Activated T-cell treated with anti-CD3 and anti-CD28 coated beads, Interleukin-2, amount 50 U/mL, for 72 hours (primary cell): ENCODE measurements at regions not wholly inside any gene's neighbourhood (a gene's known extent, or its start where the extent isn't known, plus 50 kb on each side); places are given as distances from the start of the nearest gene placed in this dataset.
"Not testable (repeated sequence)": the region's sequence is repeated elsewhere in the genome, so short reads cannot be mapped to it uniquely, and the experiment has no call there.

Experiments used
- ATAC-seq, 2 donors: fragments of 150-1000 bp; cut with Tn5 transposase; replicated peaks in 1 of 2; 2 replicates each; pipeline ENCODE4 v1.10.0; 2021; ENCODE audit warnings: moderate library complexity in 2 of 2, mild to moderate bottlenecking in 1 of 2
- DNase-seq, 2 donors: peaks; one replicate each; pipeline ENCODE4 v3.0.0; 2021 to 2022; ENCODE audit warnings: mixed read lengths in 1 of 2
- H3K27ac Mint-ChIP-seq: one replicate; pipeline ENCODE4 v1.8.0; 2022; ENCODE audit warnings: mild to moderate bottlenecking, moderate library complexity, mixed read lengths
- H3K27me3 Mint-ChIP-seq: one replicate; pipeline ENCODE4 v1.8.0; 2022; ENCODE audit warnings: low read depth, mixed read lengths
- H3K36me3 Mint-ChIP-seq, 2 donors: one replicate each; pipeline ENCODE4 v1.8.0; 2022; ENCODE audit warnings: mixed read lengths in 2 of 2, mild to moderate bottlenecking in 1 of 2; ENCODE audit not compliant: insufficient read depth in 2 of 2
- H3K4me1 Mint-ChIP-seq: one replicate; pipeline ENCODE4 v1.8.0; 2022; ENCODE audit warnings: low read depth, mixed read lengths
- H3K4me3 Mint-ChIP-seq, 2 donors: one replicate each; pipeline ENCODE4 v1.8.0; 2022; ENCODE audit warnings: mild to moderate bottlenecking in 2 of 2, mixed read lengths in 2 of 2, moderate library complexity in 2 of 2
- H3K9me3 Mint-ChIP-seq, 2 donors: one replicate each; pipeline ENCODE4 v1.8.0; 2022; ENCODE audit warnings: mixed read lengths in 2 of 2

DNA sequence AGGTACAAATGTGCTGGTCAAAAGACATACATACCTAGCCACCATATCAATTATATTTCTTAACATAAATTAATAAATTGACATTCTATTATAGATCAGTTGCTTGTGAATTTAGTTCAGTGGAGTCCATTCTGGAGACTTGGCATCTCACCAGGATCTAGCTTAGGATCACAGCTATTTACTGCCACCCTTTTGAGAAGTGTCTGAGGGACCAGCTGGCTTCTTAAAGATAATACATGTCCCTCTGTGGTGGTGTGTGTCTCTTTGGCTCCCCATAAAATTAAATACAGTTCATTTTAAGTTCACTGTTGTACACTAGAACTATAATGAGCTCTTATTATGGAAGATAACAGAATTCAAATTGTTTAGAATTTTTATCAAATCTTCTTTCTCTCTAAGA, 290.7 kb downstream of the PRELID2 start:
- Mint-ChIP-seq H3K36me3 (no peaks in the 10 kb centered on the region), H3K4me1 (no peaks in the 10 kb centered on the region), H3K27ac (no peak overlapping the region), H3K4me3 (no peak overlapping the region), H3K9me3 (peaks cover 5% of the 10 kb centered on the region in 2 donors), H3K27me3 (no peaks in the 10 kb centered on the region)
- no peak for ATAC-seq
- DNase-seq: no peak

DNA sequence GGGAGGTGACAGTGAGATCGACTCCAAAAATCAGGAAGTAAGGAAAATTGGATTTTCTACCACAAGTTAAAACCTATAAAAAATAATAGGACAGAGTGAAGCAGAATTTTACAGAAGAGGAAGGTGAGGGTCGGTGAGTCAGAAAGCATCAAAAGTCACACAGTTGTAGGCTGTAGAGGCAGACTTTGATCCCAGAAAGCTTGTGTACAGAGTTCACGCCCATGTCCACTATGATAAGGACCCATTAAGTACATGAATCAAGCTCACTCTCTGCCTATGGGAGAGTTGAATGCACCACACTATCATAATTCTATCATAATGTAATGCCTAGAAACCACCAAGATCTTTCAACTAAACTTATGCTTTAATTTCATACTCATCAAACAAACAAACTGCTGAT, 291.2 kb downstream of the PRELID2 start:
- no peak for ATAC-seq
- no peak overlapping the region for H3K27ac Mint-ChIP-seq
- no peak for DNase-seq
- H3K27me3 Mint-ChIP-seq: no peaks in the 10 kb centered on the region
- peaks cover 4 to 5% of the 10 kb centered on the region in 2 donors for H3K9me3 Mint-ChIP-seq
- no peak overlapping the region for H3K4me3 Mint-ChIP-seq
- no peaks in the 10 kb centered on the region for H3K4me1 Mint-ChIP-seq
- H3K36me3 Mint-ChIP-seq: no peaks in the 10 kb centered on the region

DNA sequence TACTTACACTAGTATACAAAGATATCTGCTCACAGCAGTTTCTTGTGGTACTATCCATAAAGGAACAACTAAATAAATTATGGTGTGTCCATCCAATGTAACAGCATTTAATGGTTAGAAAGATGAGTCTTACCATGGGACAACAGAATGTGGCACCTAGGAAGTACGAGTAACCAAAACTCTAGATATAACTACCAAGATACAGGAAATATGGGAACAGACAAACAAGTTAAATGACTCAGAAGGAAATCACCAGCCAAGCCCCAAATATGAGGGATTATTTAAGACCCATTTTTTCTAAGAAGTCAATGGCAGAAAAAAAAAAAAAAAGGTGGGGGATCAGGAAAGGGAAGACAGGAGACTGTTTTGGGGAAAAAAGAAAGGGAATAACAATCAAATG, 294.8 kb downstream of the PRELID2 start:
- Mint-ChIP-seq H3K27ac (no peak overlapping the region), H3K4me3 (no peak overlapping the region), H3K9me3 (peaks cover 2 to 4% of the 10 kb centered on the region in 2 donors), H3K27me3 (no peaks in the 10 kb centered on the region), H3K4me1 (no peaks in the 10 kb centered on the region), H3K36me3 (no peaks in the 10 kb centered on the region)
- no peak for DNase-seq
- no peak for ATAC-seq

DNA sequence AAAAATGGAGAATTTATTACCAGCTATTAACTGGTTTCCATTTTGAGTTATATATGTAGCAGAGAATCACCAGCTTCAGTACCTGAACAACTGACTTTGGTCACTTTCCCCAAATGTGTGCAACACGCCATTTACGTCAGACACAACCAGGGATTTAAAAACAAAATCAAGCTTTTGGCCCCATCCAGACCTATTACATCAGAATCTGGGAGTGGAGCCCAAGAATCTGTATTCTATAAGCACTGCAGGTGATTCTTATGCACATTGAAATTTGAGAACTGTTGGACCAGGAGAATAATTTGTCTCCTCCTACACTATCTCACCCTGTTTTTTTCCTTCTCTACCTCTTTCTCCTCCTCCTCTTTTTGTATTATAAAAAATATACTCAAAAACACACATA, 295.9 kb downstream of the PRELID2 start:
- no peaks in the 10 kb centered on the region for H3K36me3 Mint-ChIP-seq
- no peak for ATAC-seq

DNA sequence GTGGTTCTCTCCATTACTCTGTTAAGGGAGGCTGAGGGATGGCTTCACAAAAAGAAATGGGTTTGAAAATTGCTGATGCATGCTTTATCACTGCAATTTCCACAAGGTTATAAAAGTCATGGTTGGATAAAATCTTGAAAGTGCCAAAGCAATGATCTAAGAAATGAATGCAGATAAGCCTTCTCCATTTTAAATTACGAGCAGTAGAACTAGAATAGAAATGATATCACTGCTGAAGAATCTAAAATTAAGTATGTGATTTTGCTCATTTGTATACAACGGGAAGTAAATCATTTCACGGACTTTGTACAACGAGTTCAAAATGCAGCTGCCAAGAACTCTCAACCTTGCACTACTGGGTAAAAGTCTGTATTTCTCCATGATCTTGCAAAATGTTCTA, 299.0 kb downstream of the PRELID2 start:
- Mint-ChIP-seq H3K27me3 (no peaks in the 10 kb centered on the region), H3K9me3 (peaks cover 2 to 4% of the 10 kb centered on the region in 2 donors), H3K36me3 (no peaks in the 10 kb centered on the region), H3K4me1 (no peaks in the 10 kb centered on the region), H3K27ac (no peak overlapping the region), H3K4me3 (no peak overlapping the region)
- no peak for DNase-seq
- no peak for ATAC-seq

More for the DNA sequence above, 295.9 kb downstream of the PRELID2 start:
- Mint-ChIP-seq H3K27me3 (no peaks in the 10 kb centered on the region), H3K9me3 (peaks cover 2 to 4% of the 10 kb centered on the region in 2 donors), H3K4me1 (no peaks in the 10 kb centered on the region), H3K4me3 (no peak overlapping the region), H3K27ac (no peak overlapping the region)
- no peak for DNase-seq

DNA sequence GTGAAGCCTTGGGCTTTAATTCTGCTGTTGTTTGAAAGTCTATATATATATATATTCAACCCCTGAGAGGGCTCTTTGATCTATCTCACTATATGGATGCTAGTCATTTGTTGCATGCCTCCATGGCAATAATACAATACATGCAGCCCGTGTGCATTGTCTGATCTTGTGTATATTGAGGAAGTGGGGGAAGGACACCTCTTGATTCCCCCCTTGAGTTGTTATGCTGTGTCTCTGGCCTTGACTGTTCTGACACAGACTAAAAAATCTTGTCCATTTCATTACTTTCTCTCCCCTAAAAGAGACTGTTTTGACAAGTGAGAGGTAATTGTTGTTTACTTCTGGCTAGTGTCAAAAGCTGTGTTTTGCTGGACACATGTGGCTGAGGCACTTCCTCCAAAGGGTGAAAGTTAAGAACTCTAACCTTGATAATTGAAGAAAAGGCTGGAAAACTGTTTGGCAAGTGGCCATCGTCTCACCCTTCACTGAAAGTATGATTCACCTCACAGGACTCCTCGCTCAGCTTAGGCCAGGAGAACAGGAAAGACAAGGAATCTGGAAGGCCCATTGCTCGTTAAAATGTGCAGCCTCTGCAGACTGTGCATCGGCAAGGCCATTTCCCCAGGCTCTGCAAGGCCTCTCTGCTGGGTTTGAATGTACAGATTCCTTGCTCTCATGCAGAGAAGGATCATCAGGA, 304.0 kb downstream of the PRELID2 start:
- H3K4me3 Mint-ChIP-seq: no peak overlapping the region
- H3K27me3 Mint-ChIP-seq: no peaks in the 10 kb centered on the region
- DNase-seq: no peak
- no peaks in the 10 kb centered on the region for H3K36me3 Mint-ChIP-seq
- no peaks in the 10 kb centered on the region for H3K4me1 Mint-ChIP-seq
- ATAC-seq: no peak
- no peak overlapping the region for H3K27ac Mint-ChIP-seq
- H3K9me3 Mint-ChIP-seq: peaks cover 3 to 5% of the 10 kb centered on the region in 2 donors

DNA sequence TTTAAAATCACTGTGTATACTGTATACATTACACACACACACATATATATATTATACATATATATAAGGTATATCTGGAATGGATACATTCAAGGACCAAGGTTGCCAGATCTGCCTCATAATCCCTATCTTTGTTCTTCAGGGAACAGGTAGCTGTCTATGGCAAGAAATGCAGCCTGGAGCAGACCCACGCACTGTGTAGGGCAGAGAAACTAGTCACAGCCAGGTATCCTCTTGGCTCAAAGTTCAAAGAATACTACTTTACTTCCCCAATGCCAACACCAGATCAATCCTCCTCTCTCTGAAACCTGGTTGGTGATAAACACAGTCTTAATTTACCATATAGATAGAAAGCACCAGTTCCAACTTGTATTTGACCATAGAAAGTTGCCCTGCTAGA, 313.6 kb downstream of the PRELID2 start:
- H3K4me3 Mint-ChIP-seq: no peak overlapping the region
- peaks cover 4% of the 10 kb centered on the region in 2 donors for H3K9me3 Mint-ChIP-seq
- H3K27ac Mint-ChIP-seq: no peak overlapping the region
- H3K4me1 Mint-ChIP-seq: no peaks in the 10 kb centered on the region
- ATAC-seq: no peak
- DNase-seq: no peak
- no peaks in the 10 kb centered on the region for H3K36me3 Mint-ChIP-seq
- H3K27me3 Mint-ChIP-seq: no peaks in the 10 kb centered on the region

DNA sequence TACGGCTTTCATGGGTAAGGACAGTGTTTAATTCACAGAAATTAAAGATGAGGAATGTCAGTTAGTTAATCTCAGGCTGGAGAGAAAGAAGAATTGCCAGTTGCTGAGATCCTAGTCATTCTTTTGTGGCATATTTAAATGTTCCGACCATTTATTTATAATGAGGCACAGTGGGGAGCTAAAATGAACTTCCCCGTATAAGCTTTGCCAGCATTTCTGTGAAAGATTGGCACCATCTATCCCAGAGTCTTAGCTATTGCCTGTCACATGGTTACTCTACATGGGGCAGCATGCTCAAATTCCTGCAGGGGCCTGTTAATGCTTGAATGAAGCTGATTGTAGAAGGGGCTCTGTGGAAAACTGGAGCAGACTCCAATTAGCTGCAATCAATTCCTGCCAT, 314.1 kb downstream of the PRELID2 start:
- DNase-seq (no peak), ATAC-seq (no peak)
- Mint-ChIP-seq H3K27ac (no peak overlapping the region), H3K9me3 (peaks cover 4 to 6% of the 10 kb centered on the region in 2 donors), H3K4me3 (no peak overlapping the region), H3K27me3 (no peaks in the 10 kb centered on the region), H3K36me3 (no peaks in the 10 kb centered on the region), H3K4me1 (no peaks in the 10 kb centered on the region)

DNA sequence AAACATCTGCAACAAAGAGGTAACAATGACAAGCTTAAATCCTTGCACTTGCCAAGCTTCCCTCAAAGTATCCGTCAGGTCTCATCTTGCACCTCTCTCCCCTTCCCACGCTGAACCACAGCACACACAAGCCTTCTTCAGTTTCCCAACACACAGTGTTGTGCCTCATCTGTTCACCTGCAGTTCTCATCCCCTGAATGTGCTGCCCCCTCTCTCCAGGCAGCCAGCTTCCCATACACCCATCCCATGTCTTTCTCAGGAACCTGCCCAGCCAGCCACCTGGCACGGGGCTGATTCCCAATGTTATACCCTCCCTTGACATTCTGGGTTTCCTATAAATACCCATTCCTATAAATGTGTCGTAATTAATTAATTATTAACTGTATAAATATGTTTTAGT, 314.8 kb downstream of the PRELID2 start:
- Mint-ChIP-seq H3K27ac (no peak overlapping the region), H3K36me3 (no peaks in the 10 kb centered on the region), H3K27me3 (no peaks in the 10 kb centered on the region), H3K4me3 (no peak overlapping the region), H3K4me1 (no peaks in the 10 kb centered on the region), H3K9me3 (peaks cover 8% of the 10 kb centered on the region in 2 donors)
- no peak for ATAC-seq
- no peak for DNase-seq

DNA sequence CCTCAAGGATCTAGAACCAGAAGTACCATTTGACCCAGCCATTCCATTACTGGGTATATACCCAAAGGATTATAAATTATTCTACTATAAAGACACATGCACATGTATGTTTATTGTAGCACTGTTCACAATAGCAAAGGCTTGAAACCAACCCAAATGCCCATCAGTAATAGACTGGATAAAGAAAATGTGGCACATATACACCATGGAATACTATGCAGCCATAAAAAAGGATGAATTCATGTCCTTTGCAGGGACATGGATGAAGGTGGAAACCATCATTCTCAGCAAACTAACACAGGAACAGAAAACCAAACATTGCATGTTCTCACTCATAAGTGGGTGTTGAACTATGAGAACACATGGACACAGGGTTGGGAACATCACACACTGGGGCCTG, 317.6 kb downstream of the PRELID2 start:
- H3K36me3 Mint-ChIP-seq, DNase-seq, H3K27me3 Mint-ChIP-seq, H3K4me3 Mint-ChIP-seq, H3K4me1 Mint-ChIP-seq, ATAC-seq, H3K27ac Mint-ChIP-seq: not testable (repeated sequence)
- H3K9me3 Mint-ChIP-seq: peaks cover 13 to 14% of the 10 kb centered on the region in 2 donors

DNA sequence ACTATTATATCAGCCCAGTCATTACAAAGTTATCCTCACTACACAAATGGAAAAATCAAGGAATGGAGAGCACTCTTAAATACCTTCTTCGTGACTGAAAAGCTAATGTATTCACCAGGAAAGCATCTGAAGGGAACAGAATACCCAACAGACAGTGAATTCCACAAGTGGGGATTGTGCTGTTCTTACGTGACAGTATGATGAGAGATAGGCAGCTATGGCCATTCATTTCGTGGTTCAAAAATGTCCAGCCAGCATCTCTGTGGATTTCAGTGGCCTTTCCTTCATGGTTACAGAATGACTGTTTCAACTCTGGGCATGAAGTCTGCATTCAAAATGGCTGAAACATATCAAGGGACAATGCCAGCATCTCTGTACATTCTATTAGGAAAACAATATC, 323.8 kb downstream of the PRELID2 start:
- no peaks in the 10 kb centered on the region for H3K27me3 Mint-ChIP-seq
- ATAC-seq (no peak), DNase-seq (no peak)
- no peak overlapping the region for H3K27ac Mint-ChIP-seq
- no peak overlapping the region for H3K4me3 Mint-ChIP-seq
- peaks cover 10 to 20% of the 10 kb centered on the region in 2 donors for H3K9me3 Mint-ChIP-seq
- H3K36me3 Mint-ChIP-seq: no peaks in the 10 kb centered on the region
- no peaks in the 10 kb centered on the region for H3K4me1 Mint-ChIP-seq

DNA sequence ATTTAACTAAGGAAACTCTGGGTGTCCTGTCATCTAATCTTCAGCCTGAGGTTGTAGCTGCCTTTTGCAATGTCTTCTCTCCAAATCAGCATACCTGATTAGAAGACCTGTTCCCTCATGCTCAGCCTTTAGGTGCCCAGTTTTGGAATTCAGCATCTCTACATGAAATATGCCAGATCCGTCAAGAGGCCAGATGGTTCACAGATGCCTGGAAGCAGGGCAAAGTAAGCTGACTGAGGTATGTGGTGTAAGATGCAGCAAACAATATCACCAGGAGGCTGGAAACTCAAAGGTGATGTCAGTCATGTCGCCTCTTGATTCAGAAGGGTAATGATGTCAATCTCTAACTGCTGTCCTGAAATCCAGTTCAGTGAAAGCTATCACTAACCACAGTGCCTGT, 324.4 kb downstream of the PRELID2 start:
- ATAC-seq: no peak
- Mint-ChIP-seq H3K4me3 (no peak overlapping the region), H3K4me1 (no peaks in the 10 kb centered on the region), H3K27ac (no peak overlapping the region), H3K27me3 (no peaks in the 10 kb centered on the region), H3K36me3 (no peaks in the 10 kb centered on the region), H3K9me3 (peaks cover 7 to 15% of the 10 kb centered on the region in 2 donors)
- no peak for DNase-seq

DNA sequence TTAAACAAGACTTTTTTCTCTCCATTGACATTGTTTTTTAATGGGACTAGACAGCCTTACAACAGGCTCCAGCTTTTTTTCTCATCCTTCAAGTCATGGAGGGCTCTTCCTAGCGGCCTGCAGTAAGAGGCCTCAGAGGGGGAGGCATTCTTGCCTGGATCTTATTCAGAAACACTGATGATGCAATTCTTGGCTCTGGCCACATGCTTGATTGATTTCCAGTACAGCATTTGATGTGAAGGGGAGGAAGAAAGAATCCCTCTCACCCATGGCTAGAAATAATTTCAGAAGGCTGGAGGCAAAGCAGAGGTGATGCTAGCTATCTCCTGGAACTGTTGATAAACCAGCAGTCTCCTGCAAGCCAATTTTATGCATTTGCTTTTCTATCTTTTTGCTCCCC, 324.8 kb downstream of the PRELID2 start:
- Mint-ChIP-seq H3K4me1 (no peaks in the 10 kb centered on the region), H3K4me3 (no peak overlapping the region), H3K36me3 (no peaks in the 10 kb centered on the region), H3K27ac (no peak overlapping the region), H3K9me3 (peaks cover 6 to 14% of the 10 kb centered on the region in 2 donors), H3K27me3 (no peaks in the 10 kb centered on the region)
- ATAC-seq: no peak
- DNase-seq: no peak
